ENCODE measurements at regions not wholly inside any gene's neighbourhood (a gene's known extent, or its start where the extent isn't known, plus 50 kb on each side); places are given as distances from the start of the nearest gene placed in this dataset.

- Histone ChIP-seq H3K27me3 (ENCODE audit: control insufficient read depth, insufficient read depth, low read length) (no peaks in the 10 kb centered on the region), H3K36me3 (ENCODE audit: control insufficient read depth, insufficient read depth, low read length) (no peaks in the 10 kb centered on the region), H3K4me3 (ENCODE audit: low read depth, low read length) (no peak overlapping the region)
- no peak for TF ChIP-seq CTCF (IDR thresholded peaks at IDR 0.05; ENCODE audit: insufficient read depth, low read length, severe bottlenecking)
- DNase-seq (ENCODE audit: low read depth) (no peak), FAIRE-seq (no peak)
Observed at GRCh38 chr13:31674051-31674450, 65.3 kb upstream of the RXFP2 start.

DNA sequence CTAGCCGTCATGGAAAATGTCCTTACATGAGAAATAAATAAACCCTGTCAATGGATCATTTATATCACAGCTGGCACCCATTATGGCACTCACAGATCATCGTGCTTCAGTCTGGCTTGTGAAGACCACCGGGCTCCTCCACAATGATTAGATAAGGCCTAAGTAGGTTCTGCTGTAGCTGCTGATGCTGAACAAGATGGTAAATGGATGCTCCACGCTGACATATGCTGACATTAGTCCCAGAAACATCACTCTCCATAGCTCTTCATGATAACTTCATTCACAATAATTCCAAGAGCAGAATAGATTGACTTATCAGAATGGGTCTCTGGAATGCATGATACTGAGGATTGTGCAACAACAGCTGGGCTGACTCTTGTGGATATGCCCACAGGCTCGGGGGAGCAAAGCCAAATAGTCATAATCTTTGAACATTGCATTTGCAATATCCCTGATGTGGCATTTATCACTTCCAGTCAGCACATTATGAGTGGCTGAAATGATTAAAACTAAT is 63.8 kb upstream of the RXFP2 start:
- no peak for TF ChIP-seq CTCF (IDR thresholded peaks at IDR 0.05; ENCODE audit: insufficient read depth, low read length, severe bottlenecking)
- DNase-seq (ENCODE audit: low read depth) (no peak), FAIRE-seq (no peak)
- H3K36me3 ChIP-seq (ENCODE audit: control insufficient read depth, insufficient read depth, low read length), result no peaks in the 10 kb centered on the region
- no peak overlapping the region for H3K4me3 ChIP-seq (ENCODE audit: low read depth, low read length)
- no peaks in the 10 kb centered on the region for H3K27me3 ChIP-seq (ENCODE audit: control insufficient read depth, insufficient read depth, low read length)

GRCh38 chr13:31681133-31681532 is 58.2 kb upstream of the RXFP2 start:
- H3K36me3 ChIP-seq (ENCODE audit: control insufficient read depth, insufficient read depth, low read length), result no peaks in the 10 kb centered on the region
- no peak for TF ChIP-seq CTCF (IDR thresholded peaks at IDR 0.05; ENCODE audit: insufficient read depth, low read length, severe bottlenecking)

DNA sequence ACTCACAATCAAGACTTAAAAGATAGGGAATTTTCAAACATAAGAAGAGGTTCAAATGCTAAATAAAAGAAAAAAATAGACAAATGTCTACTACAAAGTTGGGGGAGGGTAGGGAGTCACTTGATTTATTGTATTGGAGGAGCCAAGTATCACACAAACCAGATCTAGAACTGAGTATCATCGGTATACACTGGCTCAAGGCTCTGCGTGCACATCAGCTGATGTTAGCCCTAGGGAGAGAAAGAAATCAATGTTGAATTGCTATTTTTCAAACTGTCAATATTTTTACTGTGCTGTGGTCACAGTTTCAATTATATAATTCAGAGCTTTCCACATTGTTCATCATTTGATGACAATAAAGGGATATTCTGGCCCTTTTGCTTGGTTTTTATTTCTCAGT is 54.9 kb upstream of the RXFP2 start:
- Histone ChIP-seq H3K4me3 (ENCODE audit: low read depth, low read length) (no peak overlapping the region), H3K27me3 (ENCODE audit: control insufficient read depth, insufficient read depth, low read length) (no peaks in the 10 kb centered on the region), H3K36me3 (ENCODE audit: control insufficient read depth, insufficient read depth, low read length) (no peaks in the 10 kb centered on the region)
- DNase-seq (ENCODE audit: low read depth) (no peak), FAIRE-seq (no peak)
- no peak for TF ChIP-seq CTCF (IDR thresholded peaks at IDR 0.05; ENCODE audit: insufficient read depth, low read length, severe bottlenecking)

More at GRCh38 chr13:31681133-31681532, 58.2 kb upstream of the RXFP2 start:
- FAIRE-seq (no peak), DNase-seq (ENCODE audit: low read depth) (no peak)
- Histone ChIP-seq H3K27me3 (ENCODE audit: control insufficient read depth, insufficient read depth, low read length) (no peaks in the 10 kb centered on the region), H3K4me3 (ENCODE audit: low read depth, low read length) (no peak overlapping the region)

DNA sequence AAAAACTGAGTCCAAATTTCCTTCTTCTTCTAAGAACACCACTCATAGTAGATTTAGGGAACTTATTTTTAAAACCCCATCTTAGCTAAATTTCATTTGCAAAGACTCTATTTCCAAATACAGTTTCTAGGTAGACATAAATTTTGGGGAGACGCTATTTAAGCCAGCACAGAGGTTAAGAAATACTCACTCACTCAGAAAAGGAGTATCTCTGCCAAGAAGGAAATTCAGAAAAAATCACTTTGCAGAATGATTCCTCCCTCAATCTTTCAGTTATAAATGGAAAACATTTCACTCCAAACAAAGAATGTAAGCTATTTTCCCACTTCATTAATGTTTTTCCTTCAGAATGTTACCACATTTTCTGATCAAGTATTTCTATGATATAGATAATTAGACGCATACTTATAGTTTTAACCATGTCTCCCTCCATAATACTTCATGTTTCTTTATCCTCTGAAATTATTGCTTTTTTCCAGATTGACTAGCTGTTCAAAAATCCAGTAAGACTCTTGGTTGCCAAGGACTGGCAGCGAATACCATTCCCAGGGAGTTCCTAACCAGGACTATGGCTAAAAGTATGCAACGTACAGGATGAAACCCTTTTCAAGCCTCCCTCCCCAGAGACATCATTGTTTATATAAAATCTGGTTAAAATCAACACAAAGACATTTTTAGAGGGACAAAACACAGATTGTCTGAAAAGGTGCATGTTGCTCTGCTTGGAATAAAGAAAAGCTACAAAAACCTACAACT is 52.5 kb upstream of the RXFP2 start:
- H3K36me3 ChIP-seq (ENCODE audit: control insufficient read depth, insufficient read depth, low read length), result no peaks in the 10 kb centered on the region
- H3K27me3 ChIP-seq (ENCODE audit: control insufficient read depth, insufficient read depth, low read length), result no peaks in the 10 kb centered on the region
- FAIRE-seq (no peak), DNase-seq (ENCODE audit: low read depth) (no peak)
- no peak overlapping the region for H3K4me3 ChIP-seq (ENCODE audit: low read depth, low read length)
- TF ChIP-seq CTCF (IDR thresholded peaks at IDR 0.05; ENCODE audit: insufficient read depth, low read length, severe bottlenecking), result no peak

Data from bronchial epithelial cell (primary cell).